Stromal cell of bone marrow (primary cell): ENCODE measurements at regions not wholly inside any gene's neighbourhood (a gene's known extent, or its start where the extent isn't known, plus 50 kb on each side); places are given as distances from the start of the nearest gene placed in this dataset.

Source experiments
- DNase-seq: peaks from one replicate; pipeline ENCODE4 v3.0.0-alpha.2; 2012; ENCODE audit warnings: low read depth

DNA sequence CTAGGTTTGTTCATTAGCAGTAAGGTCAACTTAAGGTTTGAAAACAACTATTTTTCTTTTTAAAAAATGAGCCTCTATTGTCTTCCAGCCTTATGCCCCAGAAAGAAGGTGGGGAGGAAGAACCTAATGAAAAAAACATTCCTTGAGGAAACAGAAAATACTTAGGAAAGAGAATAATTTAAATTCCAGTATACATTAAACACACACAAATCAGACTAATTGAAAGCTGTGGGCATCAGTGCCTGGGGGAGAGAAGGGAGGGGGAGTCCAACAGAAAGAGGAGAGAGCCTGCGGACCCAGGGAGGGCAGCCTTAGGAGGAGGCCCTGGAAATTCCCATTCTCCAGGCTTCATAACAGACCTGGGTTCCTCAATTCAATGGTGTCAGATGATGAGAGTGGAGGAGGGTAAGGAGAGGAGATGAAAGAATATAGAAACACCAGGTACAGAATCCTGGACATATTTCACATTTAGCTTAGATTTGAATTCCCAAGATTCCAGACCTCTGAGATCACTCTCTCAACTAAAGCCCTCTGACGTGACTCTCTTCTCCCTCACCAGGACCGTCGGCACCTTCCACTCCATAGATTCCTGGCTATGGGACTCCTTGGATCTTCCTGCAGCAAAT is 320.5 kb upstream of the UMPS start:
- DNase-seq: no peak

DNA sequence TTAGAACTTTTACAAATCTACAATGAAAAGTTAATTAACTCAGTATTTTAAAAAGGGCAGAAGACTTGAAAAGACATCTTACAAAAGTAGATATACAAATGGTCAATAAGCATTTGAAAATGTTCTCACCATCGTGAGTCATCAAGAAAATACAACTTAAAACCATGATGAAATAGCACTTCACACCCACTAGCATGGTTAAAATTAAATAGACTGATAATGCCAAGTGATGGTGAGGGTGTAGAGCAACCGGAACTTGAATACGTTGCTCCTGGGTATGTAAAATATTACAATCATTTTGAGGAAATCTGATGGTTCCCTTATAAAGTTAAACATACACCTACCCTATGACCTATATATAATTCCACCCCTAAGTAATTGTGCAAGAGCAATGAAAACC is 319.8 kb upstream of the UMPS start:
- no peak for DNase-seq

DNA sequence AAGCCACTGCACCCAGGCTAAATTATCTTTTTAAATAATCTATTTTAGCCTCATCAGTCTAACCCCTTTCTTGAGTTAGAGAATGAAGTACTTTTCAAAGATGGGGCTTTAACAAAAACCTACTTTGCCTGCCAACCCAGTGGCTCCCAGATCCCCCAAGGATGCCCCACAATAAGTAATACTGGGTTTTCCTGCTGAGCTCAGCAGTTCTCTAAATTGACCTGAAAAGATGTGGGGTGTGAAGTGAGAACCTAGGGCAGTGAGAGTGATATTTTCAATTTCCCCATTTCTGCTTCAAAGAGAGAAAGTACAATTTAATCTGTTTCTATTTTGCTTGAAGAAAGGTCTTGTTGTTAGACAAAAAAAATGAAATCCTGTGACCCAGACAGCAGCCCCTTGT is 318.5 kb upstream of the UMPS start:
- no peak for DNase-seq

DNA sequence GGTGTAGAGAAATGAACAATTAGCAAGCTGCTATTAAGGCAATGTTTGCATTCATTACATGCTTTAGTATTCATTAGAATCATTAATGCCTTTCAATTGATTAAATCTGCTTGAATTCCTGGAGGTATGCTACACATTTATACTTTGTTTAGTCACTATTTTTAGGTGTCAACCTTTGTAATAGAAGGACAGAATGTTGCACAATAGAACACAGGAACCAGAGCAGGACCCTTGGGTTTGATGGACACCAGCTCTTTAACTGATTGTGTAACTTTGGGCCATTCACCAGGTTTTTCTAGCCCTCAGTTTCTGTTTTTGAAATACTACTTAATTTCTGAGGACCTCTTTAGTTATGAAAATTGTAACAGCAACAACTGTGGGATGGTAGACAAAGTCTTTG is 317.6 kb upstream of the UMPS start:
- DNase-seq: no peak

- DNase-seq: no peak
These were observed 316.9 kb upstream of the UMPS start for GRCh38 chr3:124413393-124413792.

- DNase-seq: no peak
These were observed 316.2 kb upstream of the UMPS start for GRCh38 chr3:124413989-124414598.

- DNase-seq: no peak
These were observed 314.7 kb upstream of the UMPS start for GRCh38 chr3:124415446-124415960.

DNA sequence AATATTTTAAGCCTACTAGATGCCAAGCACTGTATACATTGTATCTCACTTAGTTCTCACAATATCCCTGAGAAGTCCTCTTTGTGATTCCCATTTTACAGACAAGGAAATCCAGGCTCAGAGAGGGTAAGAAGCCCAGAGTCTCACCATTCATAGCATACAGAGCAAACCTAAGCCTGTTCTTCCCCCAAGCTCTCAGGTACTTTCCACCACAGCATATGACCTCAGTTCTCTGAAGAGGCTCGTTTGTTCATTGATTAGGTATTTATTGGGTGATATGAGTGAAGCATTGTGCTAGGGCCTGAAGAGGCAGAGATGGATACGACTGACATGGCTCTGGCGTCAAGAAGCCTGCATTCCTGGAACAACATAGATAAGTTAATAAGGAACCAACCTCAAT is 310.9 kb upstream of the UMPS start:
- no peak for DNase-seq

- DNase-seq: no peak
These were observed 309.9 kb upstream of the UMPS start for GRCh38 chr3:124420392-124420791.

DNA sequence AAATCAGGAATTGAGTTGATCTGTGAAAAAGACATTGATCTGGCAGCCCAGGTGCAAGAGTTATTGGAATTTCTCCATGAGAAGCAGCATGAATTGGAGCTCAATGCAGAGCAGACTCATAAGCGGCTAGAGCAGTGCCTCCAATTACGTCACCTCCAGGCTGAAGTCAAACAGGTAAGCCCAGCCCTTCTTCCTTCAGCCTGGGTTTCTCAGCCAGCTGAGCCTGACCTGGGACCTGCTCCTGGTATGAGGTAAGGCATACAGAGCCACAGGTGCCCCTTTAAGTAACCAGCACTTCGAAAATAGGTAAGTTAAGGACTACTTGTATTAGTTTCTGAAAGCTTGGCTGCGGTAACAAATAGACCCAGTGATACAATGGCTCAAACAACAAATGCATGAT is 307.4 kb upstream of the UMPS start:
- no peak for DNase-seq

GRCh38 chr3:124424396-124424795 is 305.9 kb upstream of the UMPS start:
- no peak for DNase-seq

GRCh38 chr3:124425972-124426371 is 304.3 kb upstream of the UMPS start:
- DNase-seq: no peak

GRCh38 chr3:124428372-124429128 is 301.7 kb upstream of the UMPS start:
- peak; percentile 9 for DNase-seq

DNA sequence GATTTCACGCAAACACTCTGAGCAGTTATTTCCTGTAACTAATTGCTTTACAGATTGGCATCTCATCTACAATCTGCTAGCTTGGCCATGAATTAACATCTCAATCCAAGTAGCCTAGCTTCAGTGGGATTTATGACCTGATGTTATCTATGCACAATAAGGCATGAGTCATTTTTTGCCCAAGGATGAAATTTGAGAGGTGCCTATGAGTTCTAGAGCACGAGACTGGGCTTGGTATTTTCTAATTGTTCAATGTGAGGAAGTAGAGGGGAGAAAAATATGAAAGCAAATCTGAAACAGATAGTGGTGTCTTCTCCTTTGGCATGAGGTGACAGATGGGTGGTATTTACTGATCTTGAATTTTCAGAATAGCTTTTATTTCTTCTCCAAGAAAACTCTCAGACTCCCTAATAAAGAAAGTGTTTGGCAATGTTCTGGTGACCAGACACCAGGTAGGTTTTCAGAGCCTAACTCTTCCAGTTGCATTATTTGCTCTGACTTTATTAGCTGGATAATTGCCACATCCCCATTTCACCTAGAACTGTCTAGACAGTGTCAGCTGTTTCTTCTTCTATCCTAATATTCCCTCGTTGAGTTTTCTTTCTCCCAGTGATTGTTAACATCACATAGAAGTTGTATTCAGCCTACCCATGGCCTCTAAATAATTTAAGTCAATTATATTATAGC is 301.0 kb upstream of the UMPS start:
- DNase-seq: peak; percentile 21

- no peak for DNase-seq
These were observed 298.8 kb upstream of the UMPS start for GRCh38 chr3:124431331-124431994.

DNA sequence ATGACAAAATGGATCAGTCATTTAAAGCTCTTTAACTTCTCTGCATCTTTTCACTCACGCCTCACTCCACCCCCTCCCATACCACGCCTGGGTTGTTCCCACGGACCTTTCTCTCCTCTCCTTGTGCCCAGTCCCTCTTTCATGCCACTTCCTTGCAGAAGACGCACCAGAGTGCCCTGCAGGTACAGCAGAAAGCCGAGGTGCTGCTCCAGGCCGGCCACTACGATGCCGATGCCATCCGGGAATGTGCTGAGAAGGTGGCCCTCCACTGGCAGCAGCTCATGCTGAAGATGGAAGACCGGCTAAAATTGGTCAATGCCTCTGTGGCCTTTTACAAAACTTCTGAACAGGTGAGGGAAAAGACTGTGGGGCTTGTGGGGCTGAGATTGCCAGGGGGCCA is 296.1 kb upstream of the UMPS start:
- DNase-seq: no peak

GRCh38 chr3:124435467-124435866 is 294.8 kb upstream of the UMPS start:
- no peak for DNase-seq

DNA sequence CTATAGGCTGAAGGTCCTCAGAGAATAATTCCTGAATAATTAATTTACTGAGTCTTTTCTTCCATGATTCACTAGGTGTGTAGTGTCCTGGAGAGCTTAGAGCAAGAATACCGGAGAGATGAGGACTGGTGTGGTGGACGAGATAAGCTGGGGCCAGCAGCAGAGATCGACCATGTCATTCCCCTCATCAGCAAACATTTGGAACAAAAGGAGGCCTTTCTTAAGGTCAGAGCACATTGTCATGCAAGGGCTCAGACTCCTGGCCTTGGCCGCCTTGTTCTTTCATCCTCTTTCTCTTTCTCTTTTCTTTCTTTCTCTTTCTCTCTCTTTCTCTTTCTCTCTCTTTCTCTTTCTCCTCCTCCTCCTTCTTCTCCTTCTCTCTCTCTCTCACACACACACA is 291.4 kb upstream of the UMPS start:
- no peak for DNase-seq

DNA sequence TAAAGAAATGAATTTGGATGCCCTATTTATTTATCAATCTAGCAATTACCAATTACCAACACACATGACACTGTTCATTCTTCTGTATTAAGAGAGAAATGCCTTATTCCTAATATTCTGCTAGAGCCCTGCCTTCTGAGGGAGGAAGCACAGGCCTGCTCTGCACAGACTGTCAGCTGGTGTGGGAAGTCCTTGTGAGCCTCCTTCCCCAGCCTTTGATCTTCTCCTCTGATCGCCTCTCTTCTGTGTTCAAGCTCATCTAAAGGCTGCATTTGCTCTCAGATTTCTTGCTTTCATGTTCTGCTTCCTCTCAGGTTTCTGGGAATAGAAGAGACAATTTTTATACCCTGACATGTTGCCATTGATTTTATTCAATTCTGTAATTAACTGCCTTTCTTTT is 290.6 kb upstream of the UMPS start:
- no peak for DNase-seq

GRCh38 chr3:124441766-124442165 is 288.5 kb upstream of the UMPS start:
- DNase-seq: no peak

DNA sequence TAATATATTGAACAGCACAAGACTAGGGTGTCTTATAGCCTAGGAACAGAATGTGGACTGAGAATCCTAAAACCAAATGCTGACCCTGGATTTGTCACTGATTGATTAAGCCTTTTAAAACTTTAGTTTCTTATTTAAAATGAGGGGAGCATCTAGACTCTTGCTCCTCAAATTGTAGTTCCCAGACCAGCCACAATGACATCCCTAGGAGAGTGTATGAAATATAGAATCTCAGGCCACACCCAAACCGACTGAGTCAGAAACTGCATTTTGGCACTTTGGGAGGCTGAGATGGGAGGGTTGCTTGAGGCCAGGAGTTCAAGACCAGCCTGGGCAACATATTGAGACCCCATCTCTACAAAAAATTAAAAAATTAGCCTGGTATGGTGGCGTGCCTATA is 287.8 kb upstream of the UMPS start:
- DNase-seq: no peak

- DNase-seq: no peak
These were observed 286.8 kb upstream of the UMPS start for GRCh38 chr3:124443446-124443845.
